GM21737 (cell line): ENCODE measurements at regions not wholly inside any gene's neighbourhood (a gene's known extent, or its start where the extent isn't known, plus 50 kb on each side); places are given as distances from the start of the nearest gene placed in this dataset.
"Not testable (repeated sequence)": the region's sequence is repeated elsewhere in the genome, so short reads cannot be mapped to it uniquely, and the experiment has no call there.

Experiments used
- ATAC-seq: cut with Tn5 transposase; IDR thresholded peaks from one replicate; pipeline ENCODE4 v1.9.1; 2021; ENCODE audit warnings: mild to moderate bottlenecking, moderate library complexity; ENCODE audit not compliant: unreplicated experiment

- ATAC-seq, result no peak
These were observed 50.7 kb upstream of the KLF7 start for GRCh38 chr2:207216457-207216856.

- ATAC-seq, result no peak
These were observed 51.7 kb upstream of the KLF7 start for GRCh38 chr2:207217442-207217841.

GRCh38 chr2:207219081-207219630 is 53.4 kb upstream of the KLF7 start:
- ATAC-seq, result no peak

- ATAC-seq, result no peak
These were observed 54.1 kb upstream of the KLF7 start for GRCh38 chr2:207219676-207220501.

- no peak for ATAC-seq
These were observed 56.0 kb upstream of the KLF7 start for GRCh38 chr2:207221731-207222130.

GRCh38 chr2:207223051-207223450 is 57.3 kb upstream of the KLF7 start:
- peak; percentile 72 for ATAC-seq

- no peak for ATAC-seq
These were observed 58.6 kb upstream of the KLF7 start for GRCh38 chr2:207224381-207224780.

- no peak for ATAC-seq
These were observed 59.2 kb upstream of the KLF7 start for GRCh38 chr2:207224791-207225482.

- no peak for ATAC-seq
These were observed 60.0 kb upstream of the KLF7 start for GRCh38 chr2:207225773-207226172.

GRCh38 chr2:207226243-207226642 is 60.5 kb upstream of the KLF7 start:
- no peak for ATAC-seq

- ATAC-seq, result no peak
These were observed 60.9 kb upstream of the KLF7 start for GRCh38 chr2:207226671-207227061.

- no peak for ATAC-seq
These were observed 61.5 kb upstream of the KLF7 start for GRCh38 chr2:207227062-207227748.

- ATAC-seq, result no peak
These were observed 62.0 kb upstream of the KLF7 start for GRCh38 chr2:207227749-207228145.

GRCh38 chr2:207228402-207228801 is 62.7 kb upstream of the KLF7 start:
- ATAC-seq, result no peak

- ATAC-seq, result no peak
These were observed 63.4 kb upstream of the KLF7 start for GRCh38 chr2:207229161-207229560.

- ATAC-seq, result no peak
These were observed 64.7 kb upstream of the KLF7 start for GRCh38 chr2:207230261-207231105.

- ATAC-seq, result no peak
These were observed 65.5 kb upstream of the KLF7 start for GRCh38 chr2:207231106-207231865.

- ATAC-seq, result no peak
These were observed 66.2 kb upstream of the KLF7 start for GRCh38 chr2:207231967-207232366.

GRCh38 chr2:207233141-207233540 is 67.4 kb upstream of the KLF7 start:
- ATAC-seq, result not testable (repeated sequence)

GRCh38 chr2:207233731-207234130 is 68.0 kb upstream of the KLF7 start:
- ATAC-seq, result no peak
